ENCODE measurements at regions not wholly inside any gene's neighbourhood (a gene's known extent, or its start where the extent isn't known, plus 50 kb on each side); places are given as distances from the start of the nearest gene placed in this dataset.

GRCh38 chr1:65741993-65742392, 50.7 kb upstream of the PDE4B start:
- ATAC-seq (no peak), DNase-seq (ENCODE audit: low spot score in 2 of 2) (no peak)
- Mint-ChIP-seq H3K9me3 (peaks cover 17 to 20% of the 10 kb centered on the region in 2 donors), H3K27ac (no peak overlapping the region), H3K36me3 (peaks cover 5 to 19% of the 10 kb centered on the region in 2 donors)
